ENCODE measurements at regions not wholly inside any gene's neighbourhood (a gene's known extent, or its start where the extent isn't known, plus 50 kb on each side); places are given as distances from the start of the nearest gene placed in this dataset.

GRCh38 chr15:70313099-70314017 is 215.6 kb upstream of the TLE3 start:
- peaks cover 23% of the 10 kb centered on the region for H3K27me3 Mint-ChIP-seq
- peaks cover 13% of the 10 kb centered on the region for H3K4me1 Mint-ChIP-seq (ENCODE audit: low read depth)
- H3K36me3 Mint-ChIP-seq (ENCODE audit: insufficient read depth): no peaks in the 10 kb centered on the region
- TF ChIP-seq CTCF (IDR thresholded peaks at IDR 0.05; ENCODE audit: unreplicated experiment): no peak
- H3K9me3 Mint-ChIP-seq (ENCODE audit: low read depth): no peaks in the 10 kb centered on the region
- H3K27ac Mint-ChIP-seq: no peak overlapping the region
- H3K4me3 Mint-ChIP-seq (ENCODE audit: low read depth): no peak overlapping the region
- no peak for DNase-seq (ENCODE audit: low spot score, unreplicated experiment)

- Mint-ChIP-seq H3K4me1 (ENCODE audit: low read depth) (peaks cover 15% of the 10 kb centered on the region), H3K9me3 (ENCODE audit: low read depth) (no peaks in the 10 kb centered on the region), H3K4me3 (ENCODE audit: low read depth) (no peak overlapping the region), H3K27ac (no peak overlapping the region), H3K27me3 (peaks cover 27% of the 10 kb centered on the region), H3K36me3 (ENCODE audit: insufficient read depth) (no peaks in the 10 kb centered on the region)
- no peak for DNase-seq (ENCODE audit: low spot score, unreplicated experiment)
- TF ChIP-seq CTCF (IDR thresholded peaks at IDR 0.05; ENCODE audit: unreplicated experiment): no peak
Measured at GRCh38 chr15:70311821-70312220, 214.1 kb upstream of the TLE3 start.

- DNase-seq (ENCODE audit: low spot score, unreplicated experiment): no peak
- peaks cover 3% of the 10 kb centered on the region for H3K9me3 Mint-ChIP-seq (ENCODE audit: low read depth)
- no peak overlapping the region for H3K27ac Mint-ChIP-seq
Measured at GRCh38 chr15:70309716-70310115, 212.0 kb upstream of the TLE3 start.

GRCh38 chr15:70308735-70309434 is 211.2 kb upstream of the TLE3 start:
- Mint-ChIP-seq H3K27ac (peak overlapping the region; percentile 12), H3K9me3 (ENCODE audit: low read depth) (peaks cover 3% of the 10 kb centered on the region), H3K4me3 (ENCODE audit: low read depth) (no peak overlapping the region), H3K27me3 (peaks cover 22% of the 10 kb centered on the region), H3K36me3 (ENCODE audit: insufficient read depth) (no peaks in the 10 kb centered on the region), H3K4me1 (ENCODE audit: low read depth) (peaks cover 15% of the 10 kb centered on the region)
- DNase-seq (ENCODE audit: low spot score, unreplicated experiment): no peak
- no peak for TF ChIP-seq CTCF (IDR thresholded peaks at IDR 0.05; ENCODE audit: unreplicated experiment)

More at GRCh38 chr15:70309716-70310115, 212.0 kb upstream of the TLE3 start:
- peaks cover 22% of the 10 kb centered on the region for H3K27me3 Mint-ChIP-seq
- H3K4me3 Mint-ChIP-seq (ENCODE audit: low read depth): no peak overlapping the region
- no peaks in the 10 kb centered on the region for H3K36me3 Mint-ChIP-seq (ENCODE audit: insufficient read depth)
- no peak for TF ChIP-seq CTCF (IDR thresholded peaks at IDR 0.05; ENCODE audit: unreplicated experiment)
- peaks cover 15% of the 10 kb centered on the region for H3K4me1 Mint-ChIP-seq (ENCODE audit: low read depth)

GRCh38 chr15:70308011-70308734 is 210.5 kb upstream of the TLE3 start:
- no peaks in the 10 kb centered on the region for H3K36me3 Mint-ChIP-seq (ENCODE audit: insufficient read depth)
- no peak for TF ChIP-seq CTCF (IDR thresholded peaks at IDR 0.05; ENCODE audit: unreplicated experiment)
- H3K27ac Mint-ChIP-seq: no peak overlapping the region
- peaks cover 3% of the 10 kb centered on the region for H3K9me3 Mint-ChIP-seq (ENCODE audit: low read depth)
- no peak for DNase-seq (ENCODE audit: low spot score, unreplicated experiment)
- no peak overlapping the region for H3K4me3 Mint-ChIP-seq (ENCODE audit: low read depth)
- H3K4me1 Mint-ChIP-seq (ENCODE audit: low read depth): peaks cover 15% of the 10 kb centered on the region
- H3K27me3 Mint-ChIP-seq: peaks cover 22% of the 10 kb centered on the region

All from progenitor cell of endocrine pancreas (in vitro differentiated cells).